ENCODE measurements at regions not wholly inside any gene's neighbourhood (a gene's known extent, or its start where the extent isn't known, plus 50 kb on each side); places are given as distances from the start of the nearest gene placed in this dataset.

DNA sequence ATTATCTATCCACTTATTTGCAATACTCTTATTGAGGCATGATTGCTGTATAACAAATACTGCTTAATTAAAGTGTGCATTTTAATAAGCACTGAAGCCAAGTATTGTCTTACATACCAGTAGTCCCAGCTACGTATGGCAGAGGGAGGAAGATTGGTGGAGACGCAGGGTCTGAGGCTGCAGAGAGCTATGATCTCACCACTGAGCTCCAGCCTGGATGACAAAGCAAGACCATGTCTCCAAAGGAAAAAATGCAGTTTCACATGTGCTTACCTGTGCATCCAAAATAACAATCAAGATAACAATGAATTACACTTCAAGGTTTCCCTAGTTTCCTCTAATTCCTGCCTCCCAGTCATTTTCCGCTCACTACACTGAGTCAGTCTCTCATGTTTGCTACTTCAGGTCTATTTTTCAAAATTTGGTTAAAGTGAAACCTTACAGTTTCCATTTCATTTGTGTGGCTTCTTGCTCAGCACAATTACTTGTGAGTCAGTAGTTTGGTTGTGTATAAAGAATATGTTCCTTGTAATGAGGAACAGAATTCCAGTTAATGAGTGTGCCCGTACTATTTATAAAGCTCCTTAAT, 1250.1 kb downstream of the TMEM121 start:
- WGBS, result 47% methylated on average over 4 of the region's 4 CpGs
- TF ChIP-seq POLR2AphosphoS5 (IDR thresholded peaks at IDR 0.05) (no peak), EP300 (IDR thresholded peaks at IDR 0.05) (no peak), POLR2A (IDR thresholded peaks at IDR 0.05) (no peak)
- TF ChIP-seq, protein P1, sequence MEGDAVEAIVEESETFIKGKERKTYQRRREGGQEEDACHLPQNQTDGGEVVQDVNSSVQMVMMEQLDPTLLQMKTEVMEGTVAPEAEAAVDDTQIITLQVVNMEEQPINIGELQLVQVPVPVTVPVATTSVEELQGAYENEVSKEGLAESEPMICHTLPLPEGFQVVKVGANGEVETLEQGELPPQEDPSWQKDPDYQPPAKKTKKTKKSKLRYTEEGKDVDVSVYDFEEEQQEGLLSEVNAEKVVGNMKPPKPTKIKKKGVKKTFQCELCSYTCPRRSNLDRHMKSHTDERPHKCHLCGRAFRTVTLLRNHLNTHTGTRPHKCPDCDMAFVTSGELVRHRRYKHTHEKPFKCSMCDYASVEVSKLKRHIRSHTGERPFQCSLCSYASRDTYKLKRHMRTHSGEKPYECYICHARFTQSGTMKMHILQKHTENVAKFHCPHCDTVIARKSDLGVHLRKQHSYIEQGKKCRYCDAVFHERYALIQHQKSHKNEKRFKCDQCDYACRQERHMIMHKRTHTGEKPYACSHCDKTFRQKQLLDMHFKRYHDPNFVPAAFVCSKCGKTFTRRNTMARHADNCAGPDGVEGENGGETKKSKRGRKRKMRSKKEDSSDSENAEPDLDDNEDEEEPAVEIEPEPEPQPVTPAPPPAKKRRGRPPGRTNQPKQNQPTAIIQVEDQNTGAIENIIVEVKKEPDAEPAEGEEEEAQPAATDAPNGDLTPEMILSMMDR (IDR thresholded peaks at IDR 0.05), result no peak

GRCh38 chr14:106778986-106779385, 1252.6 kb downstream of the TMEM121 start:
- H3K4me3 ChIP-seq, result no peak overlapping the region
- H3K27me3 ChIP-seq, result no peaks in the 10 kb centered on the region
- no peaks in the 10 kb centered on the region for H3K4me1 ChIP-seq
- no peaks in the 10 kb centered on the region for H3K36me3 ChIP-seq
- H3K9me3 ChIP-seq, result no peaks in the 10 kb centered on the region
- TF ChIP-seq, protein P1 (IDR thresholded peaks at IDR 0.05), result no peak
- no peak for TF ChIP-seq POLR2A (IDR thresholded peaks at IDR 0.05)
- no peak for TF ChIP-seq EP300 (IDR thresholded peaks at IDR 0.05)
- TF ChIP-seq POLR2AphosphoS5 (IDR thresholded peaks at IDR 0.05), result no peak
- no peak overlapping the region for H3K27ac ChIP-seq
- DNase-seq (ENCODE audit: low spot score in 2 of 2), result no peak

More for the DNA sequence above, 1250.1 kb downstream of the TMEM121 start:
- Histone ChIP-seq H3K9me3 (no peaks in the 10 kb centered on the region), H3K27me3 (no peaks in the 10 kb centered on the region), H3K4me3 (no peak overlapping the region), H3K36me3 (no peaks in the 10 kb centered on the region), H3K27ac (no peak overlapping the region), H3K4me1 (no peaks in the 10 kb centered on the region)
- DNase-seq (ENCODE audit: low spot score in 2 of 2), result no peak

- Histone ChIP-seq H3K36me3 (no peaks in the 10 kb centered on the region), H3K27me3 (peaks cover 3% of the 10 kb centered on the region), H3K27ac (no peak overlapping the region), H3K9me3 (no peaks in the 10 kb centered on the region), H3K4me1 (no peaks in the 10 kb centered on the region), H3K4me3 (no peak overlapping the region)
- DNase-seq (ENCODE audit: low spot score in 2 of 2), result no peak
- 25% methylated on average over 1 of the region's 1 CpG for WGBS
- TF ChIP-seq, protein P1 (IDR thresholded peaks at IDR 0.05), result no peak
- TF ChIP-seq POLR2A (IDR thresholded peaks at IDR 0.05) (no peak), EP300 (IDR thresholded peaks at IDR 0.05) (no peak), POLR2AphosphoS5 (IDR thresholded peaks at IDR 0.05) (no peak)
Measured at GRCh38 chr14:106786697-106787096, 1260.3 kb downstream of the TMEM121 start.

DNA sequence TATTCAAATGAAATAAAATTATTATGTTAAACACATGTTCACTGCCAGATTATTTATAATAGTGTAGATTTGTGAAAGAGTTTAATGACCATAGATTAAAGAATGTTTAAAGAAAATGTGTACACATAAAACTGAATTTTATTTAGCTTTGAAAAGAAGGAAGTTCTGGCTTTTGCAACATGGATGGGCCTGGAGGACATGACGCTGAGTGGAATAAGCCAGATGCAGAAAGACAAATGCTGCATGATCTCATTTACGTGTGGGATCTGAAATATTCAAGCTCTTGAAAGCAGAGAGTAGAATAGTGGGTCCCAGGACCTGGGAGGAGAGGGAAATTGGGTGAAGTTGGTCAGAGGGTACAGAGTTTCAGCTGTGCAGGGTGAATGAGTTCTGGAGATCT, 1261.2 kb downstream of the TMEM121 start:
- H3K4me3 ChIP-seq, result no peak overlapping the region
- no peak overlapping the region for H3K27ac ChIP-seq
- no peaks in the 10 kb centered on the region for H3K4me1 ChIP-seq
- WGBS, result 57% methylated on average over 2 of the region's 2 CpGs
- DNase-seq (ENCODE audit: low spot score in 2 of 2), result no peak
- peaks cover 3% of the 10 kb centered on the region for H3K27me3 ChIP-seq
- no peaks in the 10 kb centered on the region for H3K9me3 ChIP-seq
- TF ChIP-seq POLR2A (IDR thresholded peaks at IDR 0.05) (no peak), EP300 (IDR thresholded peaks at IDR 0.05) (no peak), POLR2AphosphoS5 (IDR thresholded peaks at IDR 0.05) (no peak)
- TF ChIP-seq, protein P1 (IDR thresholded peaks at IDR 0.05), result no peak
- no peaks in the 10 kb centered on the region for H3K36me3 ChIP-seq

GRCh38 chr14:106788534-106788933, 1262.2 kb downstream of the TMEM121 start:
- no peak for DNase-seq (ENCODE audit: low spot score in 2 of 2)
- Histone ChIP-seq H3K9me3 (no peaks in the 10 kb centered on the region), H3K36me3 (no peaks in the 10 kb centered on the region), H3K4me1 (no peaks in the 10 kb centered on the region), H3K4me3 (no peak overlapping the region), H3K27ac (no peak overlapping the region), H3K27me3 (peaks cover 3% of the 10 kb centered on the region)
- no peak for TF ChIP-seq POLR2AphosphoS5 (IDR thresholded peaks at IDR 0.05)
- no peak for TF ChIP-seq EP300 (IDR thresholded peaks at IDR 0.05)
- TF ChIP-seq POLR2A (IDR thresholded peaks at IDR 0.05), result no peak
- TF ChIP-seq, protein P1 (IDR thresholded peaks at IDR 0.05), result no peak
- WGBS, result 63% methylated on average over 6 of the region's 6 CpGs
